A673 (cell line): ENCODE measurements at regions not wholly inside any gene's neighbourhood (a gene's known extent, or its start where the extent isn't known, plus 50 kb on each side); places are given as distances from the start of the nearest gene placed in this dataset.

Experiments
- BruUV-seq: library from RNA; stranded (reverse); fragments of 400-500 nt; replicated peaks from 2 replicates; lab custom pipeline; 2021; lab: Mats Ljungman, UMichigan
- CTCF ChIA-PET: fragments of 300-600 bp; sonication (Branson Sonifier 250); formaldehyde crosslinking; loops from one replicate; lab custom pipeline; 2022; ENCODE audit warnings: antibody characterized with exemption; lab: Charles Lee
- POLR2A ChIA-PET: fragments of 300-600 bp; sonication (Branson Sonifier 250); formaldehyde crosslinking; loops from one replicate; lab custom pipeline; 2022; ENCODE audit warnings: antibody characterized with exemption; ENCODE audit not compliant: low non-redundant PET; lab: Charles Lee
- DNase-seq: peaks from one replicate; pipeline ENCODE4 v3.0.0-alpha.2; 2015; ENCODE audit warnings: low spot score
- H3K27ac ChIP-seq: fragments of 200-600 bp; sonication (generic); 2 replicates; pipeline ENCODE4 v1.5.1; 2016; ENCODE audit warnings: mixed run types, low read depth, mild to moderate bottlenecking, mixed read lengths, antibody characterized with exemption, low read length; ENCODE audit not compliant: poor library complexity, severe bottlenecking
- H3K27me3 ChIP-seq: fragments of 200-600 bp; sonication (generic); replicated peaks from 2 replicates; pipeline ENCODE4 v1.6.1; 2017; ENCODE audit warnings: mixed run types, low read depth, mild to moderate bottlenecking, mixed read lengths, antibody characterized with exemption, low read length; ENCODE audit not compliant: insufficient read depth, poor library complexity
- H3K36me3 ChIP-seq: fragments of 200-600 bp; sonication (generic); 2 replicates; pipeline ENCODE4 v1.6.1; 2016; ENCODE audit warnings: mixed run types, mild to moderate bottlenecking, mixed read lengths, antibody characterized with exemption, low read length; ENCODE audit not compliant: insufficient read depth, poor library complexity, severe bottlenecking
- H3K4me1 ChIP-seq: fragments of 200-600 bp; sonication (generic); 2 replicates; pipeline ENCODE4 v1.6.1; 2017; ENCODE audit warnings: mixed run types, mild to moderate bottlenecking, mixed read lengths, antibody characterized with exemption, low read length; ENCODE audit not compliant: insufficient read depth, poor library complexity, severe bottlenecking
- H3K4me3 ChIP-seq: fragments of 200-600 bp; sonication (generic); 2 replicates; pipeline ENCODE4 v1.5.1; 2016; ENCODE audit warnings: low read depth, mixed run types, mild to moderate bottlenecking, mixed read lengths, low read length; ENCODE audit not compliant: poor library complexity, severe bottlenecking
- H3K9me3 ChIP-seq: fragments of 200-600 bp; sonication (generic); 2 replicates; pipeline ENCODE4 v1.6.1; 2016; ENCODE audit warnings: mixed run types, low read depth, mild to moderate bottlenecking, mixed read lengths, antibody characterized with exemption, low read length; ENCODE audit not compliant: poor library complexity, severe bottlenecking
- CTCF ChIP-seq: fragments of 300-800, 200-600 bp; sonication (generic); conservative IDR thresholded peaks from 2 replicates; pipeline ENCODE4 v1.5.1; 2017; ENCODE audit warnings: low read depth, mild to moderate bottlenecking, antibody characterized with exemption, low read length, moderate library complexity, mixed read lengths
- EZH2 ChIP-seq: fragments of 200-600 bp; sonication (generic); IDR thresholded peaks from 2 replicates; pipeline ENCODE4 v1.6.1; 2017; ENCODE audit warnings: borderline replicate concordance, low read depth, mild to moderate bottlenecking, mixed read lengths, antibody characterized with exemption, low read length; ENCODE audit not compliant: poor library complexity, severe bottlenecking
- intact Hi-C: fragments of 100-400 bp; cut with micrococcal nuclease; formaldehyde crosslinking; loops from one replicate; pipeline ENCODE4 v1.10.0; 2022; ENCODE audit not compliant: unreplicated experiment

DNA sequence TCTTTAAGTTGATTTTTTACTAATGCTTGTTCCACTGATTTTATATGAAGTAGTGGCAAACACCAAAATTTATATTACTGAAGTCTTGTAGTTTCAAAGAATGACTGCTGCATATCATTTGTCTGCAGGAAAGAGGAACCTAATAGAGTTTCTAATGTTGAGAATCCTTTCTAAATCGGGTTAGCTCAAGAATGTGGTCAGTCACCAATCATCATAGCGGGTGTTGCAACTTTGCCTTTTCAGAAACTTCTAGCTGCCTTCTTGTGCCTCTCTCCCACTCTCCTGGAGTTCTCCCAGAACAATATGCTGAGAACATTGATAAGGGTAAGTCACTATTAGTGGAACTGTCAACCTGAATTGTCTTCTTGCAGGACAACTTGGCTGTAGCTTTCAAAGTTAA is 524.8 kb upstream of the SORCS1 start:
- no peaks in the 10 kb centered on the region for H3K27me3 ChIP-seq

GRCh38 chr10:107687701-107688100 is 523.2 kb upstream of the SORCS1 start:
- TF ChIP-seq EZH2: no peak
- no peak for TF ChIP-seq CTCF
- ChIA-PET POLR2A (no interaction called here), CTCF (no interaction called here)
- no peaks in the 10 kb centered on the region for H3K36me3 ChIP-seq
- DNase-seq: no peak
- no peak overlapping the region for H3K4me3 ChIP-seq
- intact Hi-C loops: no loop called here
- no peaks in the 10 kb centered on the region for H3K4me1 ChIP-seq
- H3K27ac ChIP-seq: no peak overlapping the region
- no peaks in the 10 kb centered on the region for H3K9me3 ChIP-seq
- no TSS peak for BruUV-seq
- H3K27me3 ChIP-seq: no peaks in the 10 kb centered on the region

More for the DNA sequence above, 524.8 kb upstream of the SORCS1 start:
- H3K9me3 ChIP-seq: no peaks in the 10 kb centered on the region
- ChIA-PET CTCF (no interaction called here), POLR2A (no interaction called here)
- BruUV-seq: no TSS peak
- no peaks in the 10 kb centered on the region for H3K4me1 ChIP-seq
- intact Hi-C loops: no loop called here
- no peak overlapping the region for H3K27ac ChIP-seq
- H3K4me3 ChIP-seq: no peak overlapping the region
- TF ChIP-seq CTCF: no peak
- no peak for TF ChIP-seq EZH2
- H3K36me3 ChIP-seq: no peaks in the 10 kb centered on the region
- no peak for DNase-seq

- CTCF ChIA-PET: no interaction called here
- Histone ChIP-seq H3K9me3 (no peaks in the 10 kb centered on the region), H3K27me3 (no peaks in the 10 kb centered on the region), H3K4me3 (no peak overlapping the region), H3K36me3 (no peaks in the 10 kb centered on the region), H3K4me1 (no peaks in the 10 kb centered on the region), H3K27ac (no peak overlapping the region)
- POLR2A ChIA-PET: no interaction called here
- no peak for DNase-seq
- no TSS peak for BruUV-seq
- intact Hi-C loops: no loop called here
- TF ChIP-seq EZH2 (no peak), CTCF (no peak)
Observed at GRCh38 chr10:107686095-107686494, 521.6 kb upstream of the SORCS1 start.
